GM18505 (cell line): ENCODE measurements at regions not wholly inside any gene's neighbourhood (a gene's known extent, or its start where the extent isn't known, plus 50 kb on each side); places are given as distances from the start of the nearest gene placed in this dataset.

ENCODE experiments used
- ATAC-seq: cut with Tn5 transposase; IDR thresholded peaks from one replicate; pipeline ENCODE4 v1.9.1; 2021; ENCODE audit not compliant: unreplicated experiment
- POLR2A ChIP-seq: IDR thresholded peaks from 4 replicates; pipeline ENCODE4 v1.6.1; 2011; ENCODE audit warnings: borderline replicate concordance; ENCODE audit not compliant: insufficient read depth, insufficient read length; ENCODE audit errors: extremely low read depth

- no peak for TF ChIP-seq POLR2A
- ATAC-seq = no peak
Observed at GRCh38 chr4:177605252-177605651, 163.0 kb upstream of the AGA start.

- no peak for ATAC-seq
Observed at GRCh38 chr4:177607111-177607573, 164.9 kb upstream of the AGA start.

GRCh38 chr4:177611974-177612664 is 169.9 kb upstream of the AGA start:
- ATAC-seq = no peak
- TF ChIP-seq POLR2A = no peak

More at GRCh38 chr4:177607111-177607573, 164.9 kb upstream of the AGA start:
- TF ChIP-seq POLR2A = no peak

- no peak for TF ChIP-seq POLR2A
- ATAC-seq = no peak
Observed at GRCh38 chr4:177612684-177613083, 170.4 kb upstream of the AGA start.

GRCh38 chr4:177632481-177632880 is 190.2 kb upstream of the AGA start:
- TF ChIP-seq POLR2A = no peak
- no peak for ATAC-seq

GRCh38 chr4:177638871-177639270 is 196.6 kb upstream of the AGA start:
- TF ChIP-seq POLR2A = no peak
- ATAC-seq = no peak

GRCh38 chr4:177640864-177641263 is 198.6 kb upstream of the AGA start:
- ATAC-seq = no peak
- TF ChIP-seq POLR2A = no peak

GRCh38 chr4:177660223-177660622 is 218.0 kb upstream of the AGA start:
- TF ChIP-seq POLR2A = no peak
- no peak for ATAC-seq

- no peak for TF ChIP-seq POLR2A
- no peak for ATAC-seq
Observed at GRCh38 chr4:177667687-177668086, 225.4 kb upstream of the AGA start.

GRCh38 chr4:177671387-177671786 is 229.2 kb upstream of the AGA start:
- no peak for ATAC-seq
- TF ChIP-seq POLR2A = no peak

GRCh38 chr4:177671845-177672244 is 229.6 kb upstream of the AGA start:
- no peak for ATAC-seq
- TF ChIP-seq POLR2A = no peak

- TF ChIP-seq POLR2A = no peak
- ATAC-seq = no peak
Observed at GRCh38 chr4:177673985-177674489, 231.8 kb upstream of the AGA start.

- ATAC-seq = no peak
- TF ChIP-seq POLR2A = no peak
Observed at GRCh38 chr4:177680308-177680707, 238.1 kb upstream of the AGA start.

- TF ChIP-seq POLR2A = no peak
- ATAC-seq = no peak
Observed at GRCh38 chr4:177681902-177682301, 239.7 kb upstream of the AGA start.
